Esophagus muscularis mucosa (tissue), 4 donors: ENCODE measurements at regions not wholly inside any gene's neighbourhood (a gene's known extent, or its start where the extent isn't known, plus 50 kb on each side); places are given as distances from the start of the nearest gene placed in this dataset.

Experiments
- DNase-seq: peaks from one replicate; pipeline ENCODE4 v3.0.0-alpha.2; 2017; ENCODE audit errors: extremely low spot score
- H3K27ac ChIP-seq, 4 donors: fragments of 200-600 bp; sonication (generic); replicated peaks in 1 of 4; 1 replicate in 3 of 4; 2 replicates in 1 of 4; pipeline ENCODE4 v1.5.1; 2016 to 2019; ENCODE audit warnings: mild to moderate bottlenecking in 1 of 4
- H3K27me3 ChIP-seq, 4 donors: fragments of 200-600 bp; sonication (generic); one replicate each; pipeline versions ENCODE4 v1.5.1 to v1.6.0; 2016 to 2019
- H3K36me3 ChIP-seq, 4 donors: fragments of 200-600 bp; sonication (generic); one replicate each; pipeline ENCODE4 v1.5.1; 2016 to 2019
- H3K4me1 ChIP-seq, 4 donors: fragments of 200-600 bp; sonication (generic); one replicate each; pipeline ENCODE4 v1.5.1; 2016 to 2019
- H3K4me3 ChIP-seq, 4 donors: fragments of 200-600 bp; sonication (generic); 1 replicate in 2 of 4; 2 replicates in 2 of 4; pipeline ENCODE4 v1.5.1; 2016 to 2019; ENCODE audit warnings: mild to moderate bottlenecking in 4 of 4, moderate library complexity in 1 of 4
- H3K9me3 ChIP-seq, 4 donors: fragments of 200-600 bp; sonication (generic); 1 replicate in 3 of 4; 2 replicates in 1 of 4; pipeline ENCODE4 v1.5.1; 2016 to 2019
- CTCF ChIP-seq, 3 experiments: fragments of 200-600 bp in 2 of 3; fragments of 450-650 bp in 1 of 3; sonication (generic) in 2 of 3; IDR thresholded peaks; one replicate each; pipeline ENCODE4 v1.5.1; 2017 to 2019; ENCODE audit warnings: antibody characterized with exemption in 3 of 3, mild to moderate bottlenecking in 2 of 3, moderate library complexity in 1 of 3
- EP300 ChIP-seq: sonication (generic); formaldehyde crosslinking; IDR thresholded peaks from one replicate; pipeline ENCODE4 v1.6.1; 2017; ENCODE audit warnings: antibody characterized with exemption
- POLR2A ChIP-seq: fragments of 450-650 bp; IDR thresholded peaks from one replicate; pipeline ENCODE4 v1.6.1; 2017; ENCODE audit warnings: antibody characterized with exemption, moderate library complexity, mild to moderate bottlenecking, low read depth
- POLR2AphosphoS5 ChIP-seq, 2 donors: sonication (generic); formaldehyde crosslinking; IDR thresholded peaks; one replicate each; pipeline ENCODE4 v1.6.1; 2017; ENCODE audit warnings: antibody characterized with exemption in 2 of 2
- WGBS: methylation state at CpG from one replicate; pipeline ENCODE4 v1.1.5; 2018; 5-methylcytosine and 5-hydroxymethylcytosine counted together
- intact Hi-C: fragments of 100-400 bp; cut with DNase I; formaldehyde crosslinking; loops from one replicate; pipeline ENCODE4 v1.15.1; 2023

GRCh38 chr16:87194172-87194571 is 123.0 kb downstream of the C16orf95 start:
- no peaks in the 10 kb centered on the region for H3K36me3 ChIP-seq
- H3K27ac ChIP-seq: no peak overlapping the region
- peaks cover 0 to 17% (median 13%) of the 10 kb centered on the region in 4 donors for H3K9me3 ChIP-seq
- TF ChIP-seq EP300 (no peak), POLR2A (no peak), POLR2AphosphoS5 (IDR thresholded peaks at IDR 0.05) (no peak), CTCF (IDR thresholded peaks at IDR 0.05) (no peak)
- 91% methylated on average over 6 of the region's 6 CpGs for WGBS
- no peak overlapping the region for H3K4me3 ChIP-seq
- intact Hi-C loops: no loop called here
- H3K27me3 ChIP-seq: peaks cover 0 to 27% (median 2%) of the 10 kb centered on the region in 4 donors
- no peaks in the 10 kb centered on the region for H3K4me1 ChIP-seq
- DNase-seq: no peak

- TF ChIP-seq EP300 (no peak), POLR2AphosphoS5 (IDR thresholded peaks at IDR 0.05) (no peak), POLR2A (no peak), CTCF (IDR thresholded peaks at IDR 0.05) (no peak)
- intact Hi-C loops: no loop called here
- no peak overlapping the region for H3K27ac ChIP-seq
- peaks cover 0 to 8% (median 6%) of the 10 kb centered on the region in 4 donors for H3K9me3 ChIP-seq
- 94% methylated on average over 6 of the region's 6 CpGs for WGBS
- H3K36me3 ChIP-seq: no peaks in the 10 kb centered on the region
- no peak for DNase-seq
- peaks cover 0 to 27% (median 2%) of the 10 kb centered on the region in 4 donors for H3K27me3 ChIP-seq
- H3K4me3 ChIP-seq: no peak overlapping the region
- H3K4me1 ChIP-seq: no peaks in the 10 kb centered on the region
These were observed 122.0 kb downstream of the C16orf95 start for GRCh38 chr16:87195161-87195560.

GRCh38 chr16:87196231-87196630 is 121.0 kb downstream of the C16orf95 start:
- intact Hi-C loops: no loop called here
- no peak overlapping the region for H3K27ac ChIP-seq
- no peaks in the 10 kb centered on the region for H3K36me3 ChIP-seq
- no peak overlapping the region for H3K4me3 ChIP-seq
- DNase-seq: no peak
- no peaks in the 10 kb centered on the region for H3K9me3 ChIP-seq
- H3K4me1 ChIP-seq: no peaks in the 10 kb centered on the region
- H3K27me3 ChIP-seq: peaks cover 0 to 27% (median 2%) of the 10 kb centered on the region in 4 donors
- 89% methylated on average over 6 of the region's 11 CpGs for WGBS
- TF ChIP-seq EP300: no peak
- TF ChIP-seq POLR2AphosphoS5 (IDR thresholded peaks at IDR 0.05): no peak
- no peak for TF ChIP-seq POLR2A
- TF ChIP-seq CTCF (IDR thresholded peaks at IDR 0.05): no peak

- intact Hi-C loops: no loop called here
- H3K4me1 ChIP-seq: no peaks in the 10 kb centered on the region
- H3K4me3 ChIP-seq: no peak overlapping the region
- H3K36me3 ChIP-seq: no peaks in the 10 kb centered on the region
- peaks cover 0 to 25% (median 2%) of the 10 kb centered on the region in 4 donors for H3K27me3 ChIP-seq
- WGBS: 50% methylated on average over 2 of the region's 2 CpGs
- no peaks in the 10 kb centered on the region for H3K9me3 ChIP-seq
- DNase-seq: no peak
- no peak for TF ChIP-seq POLR2AphosphoS5 (IDR thresholded peaks at IDR 0.05)
- TF ChIP-seq POLR2A: no peak
- TF ChIP-seq CTCF (IDR thresholded peaks at IDR 0.05): no peak
- TF ChIP-seq EP300: no peak
- no peak overlapping the region for H3K27ac ChIP-seq
These were observed 120.5 kb downstream of the C16orf95 start for GRCh38 chr16:87196661-87197060.

- no peak for DNase-seq
- H3K27ac ChIP-seq: no peak overlapping the region
- H3K4me3 ChIP-seq: no peak overlapping the region
- peaks cover 0 to 37% (median 2%) of the 10 kb centered on the region in 4 donors for H3K27me3 ChIP-seq
- WGBS: 50% methylated on average over 8 of the region's 8 CpGs
- no peaks in the 10 kb centered on the region for H3K36me3 ChIP-seq
- H3K4me1 ChIP-seq: peaks cover 2 to 5% (median 4%) of the 10 kb centered on the region in 4 donors
- no peaks in the 10 kb centered on the region for H3K9me3 ChIP-seq
- intact Hi-C loops: no loop called here
- TF ChIP-seq EP300 (no peak), POLR2AphosphoS5 (IDR thresholded peaks at IDR 0.05) (no peak), POLR2A (no peak), CTCF (IDR thresholded peaks at IDR 0.05) (no peak)
These were observed 118.8 kb downstream of the C16orf95 start for GRCh38 chr16:87198328-87198832.
